H9 (cell line): ENCODE measurements at regions not wholly inside any gene's neighbourhood (a gene's known extent, or its start where the extent isn't known, plus 50 kb on each side); places are given as distances from the start of the nearest gene placed in this dataset.

Source experiments
- DNase-seq: peaks from one replicate; pipeline ENCODE4 v3.0.0-alpha.2; 2017
- H2AFZ ChIP-seq: one replicate; pipeline ENCODE4 v1.6.1; 2013; ENCODE audit warnings: mild to moderate bottlenecking, low read length, control low read depth, moderate library complexity
- H2AK5ac ChIP-seq: 2 replicates; pipeline ENCODE4 v1.6.1; 2013; ENCODE audit warnings: low read length, control low read depth, mixed read lengths; ENCODE audit not compliant: insufficient read length
- H2BK120ac ChIP-seq: one replicate; pipeline ENCODE4 v1.6.1; 2013; ENCODE audit warnings: low read depth, mild to moderate bottlenecking, low read length, control low read depth, inconsistent platforms; ENCODE audit not compliant: poor library complexity, severe bottlenecking
- H2BK12ac ChIP-seq: 2 replicates; pipeline ENCODE4 v1.6.1; 2013; ENCODE audit warnings: low read length, control low read depth, mixed read lengths, low read depth; ENCODE audit not compliant: insufficient read length
- H2BK15ac ChIP-seq: 2 replicates; pipeline ENCODE4 v1.6.1; 2013; ENCODE audit warnings: low read depth, low read length, control low read depth
- H2BK20ac ChIP-seq: one replicate; pipeline ENCODE4 v1.6.1; 2013; ENCODE audit warnings: low read depth, mild to moderate bottlenecking, low read length, control low read depth, inconsistent platforms; ENCODE audit not compliant: poor library complexity, severe bottlenecking
- H2BK5ac ChIP-seq: 2 replicates; pipeline ENCODE4 v1.6.1; 2013; ENCODE audit warnings: low read length, control low read depth, mixed read lengths; ENCODE audit not compliant: insufficient read length
- H3K14ac ChIP-seq: 2 replicates; pipeline ENCODE4 v1.6.1; 2013; ENCODE audit warnings: low read length, control low read depth; ENCODE audit not compliant: insufficient read depth
- H3K18ac ChIP-seq: 2 replicates; pipeline ENCODE4 v1.6.1; 2013; ENCODE audit warnings: low read depth, mild to moderate bottlenecking, mixed read lengths, low read length, control low read depth; ENCODE audit not compliant: insufficient read length
- H3K23ac ChIP-seq: 2 replicates; pipeline ENCODE4 v1.6.1; 2013; ENCODE audit warnings: low read length, control low read depth, mixed read lengths, low read depth; ENCODE audit not compliant: insufficient read length
- H3K23me2 ChIP-seq: 2 replicates; pipeline ENCODE4 v1.6.1; 2013; ENCODE audit warnings: low read depth, mild to moderate bottlenecking, mixed read lengths, low read length, control low read depth; ENCODE audit not compliant: insufficient read length, poor library complexity, severe bottlenecking
- H3K27ac ChIP-seq: 2 replicates; pipeline ENCODE4 v1.5.1; 2013; ENCODE audit warnings: low read length, control low read depth, mixed read lengths, low read depth; ENCODE audit not compliant: insufficient read length
- H3K27me3 ChIP-seq: 2 replicates; pipeline ENCODE4 v1.6.1; 2013; ENCODE audit warnings: low read length, control low read depth, inconsistent platforms; ENCODE audit not compliant: insufficient read depth
- H3K4ac ChIP-seq: 2 replicates; pipeline ENCODE4 v1.6.1; 2013; ENCODE audit warnings: low read depth, mild to moderate bottlenecking, control low read depth, inconsistent platforms, low read length, moderate library complexity
- H3K4me1 ChIP-seq: 2 replicates; pipeline ENCODE4 v1.6.1; 2013; ENCODE audit warnings: low read length, control low read depth, inconsistent platforms; ENCODE audit not compliant: insufficient read depth
- H3K4me2 ChIP-seq: 2 replicates; pipeline ENCODE4 v1.6.1; 2013; ENCODE audit warnings: low read length, control low read depth, mixed read lengths; ENCODE audit not compliant: insufficient read length, insufficient read depth
- H3K56ac ChIP-seq: 2 replicates; pipeline ENCODE4 v1.6.1; 2013; ENCODE audit warnings: low read depth, mild to moderate bottlenecking, mixed read lengths, low read length, control low read depth; ENCODE audit not compliant: insufficient read length
- H3K79me1 ChIP-seq: 2 replicates; pipeline ENCODE4 v1.6.1; 2013; ENCODE audit warnings: low read depth, mild to moderate bottlenecking, moderate library complexity, low read length, control low read depth, inconsistent platforms; ENCODE audit not compliant: insufficient read depth, poor library complexity, severe bottlenecking
- H3K79me2 ChIP-seq: 2 replicates; pipeline ENCODE4 v1.6.1; 2013; ENCODE audit warnings: low read length, control low read depth, inconsistent platforms; ENCODE audit not compliant: insufficient read depth
- H3K9ac ChIP-seq: 2 replicates; pipeline ENCODE4 v1.6.1; 2013; ENCODE audit warnings: low read length, control low read depth, mixed read lengths; ENCODE audit not compliant: insufficient read length; ENCODE audit errors: extremely low read depth
- H3K9me3 ChIP-seq: one replicate; pipeline ENCODE4 v1.6.1; 2013; ENCODE audit warnings: low read depth, low read length, inconsistent platforms; ENCODE audit not compliant: control insufficient read depth
- H3T11ph ChIP-seq: one replicate; pipeline ENCODE4 v1.6.1; 2013; ENCODE audit warnings: mild to moderate bottlenecking, low read length, control low read depth, inconsistent platforms
- H4K20me1 ChIP-seq: one replicate; pipeline ENCODE4 v1.6.1; 2013; ENCODE audit not compliant: control insufficient read depth, insufficient read length, insufficient read depth
- H4K5ac ChIP-seq: 2 replicates; pipeline ENCODE4 v1.6.1; 2013; ENCODE audit warnings: low read depth, mild to moderate bottlenecking, mixed read lengths, low read length, control low read depth; ENCODE audit not compliant: insufficient read length
- H4K8ac ChIP-seq: replicated peaks from 2 replicates; pipeline ENCODE4 v1.6.1; 2013; ENCODE audit warnings: low read length, control low read depth, mixed read lengths, low read depth; ENCODE audit not compliant: insufficient read length
- H4K91ac ChIP-seq: 2 replicates; pipeline ENCODE4 v1.6.1; 2013; ENCODE audit warnings: low read depth, mild to moderate bottlenecking, moderate library complexity, mixed read lengths, low read length, control low read depth; ENCODE audit not compliant: insufficient read length
- H3K27ac Mint-ChIP-seq, 3 experiments: 2 replicates in 2 of 3; 3 replicates in 1 of 3; pipeline ENCODE4 v1.8.0; 2020 to 2021; ENCODE audit warnings: mixed read lengths in 3 of 3, mild to moderate bottlenecking in 1 of 3, moderate library complexity in 1 of 3
- H3K27me3 Mint-ChIP-seq: 2 replicates; pipeline ENCODE4 v1.8.0; 2021; ENCODE audit warnings: low read depth, mild to moderate bottlenecking, moderate library complexity, mixed read lengths
- H3K36me3 Mint-ChIP-seq, 3 experiments: 2 replicates in 2 of 3; 3 replicates in 1 of 3; pipeline ENCODE4 v1.8.0; 2020 to 2021; ENCODE audit warnings: low read depth in 3 of 3, mixed read lengths in 3 of 3; ENCODE audit not compliant: insufficient read depth in 1 of 3
- H3K4me1 Mint-ChIP-seq, 2 experiments: 2 replicates each; pipeline ENCODE4 v1.8.0; 2020; ENCODE audit warnings: mixed read lengths in 2 of 2
- H3K4me3 Mint-ChIP-seq, 2 experiments: 2 replicates in 1 of 2; 3 replicates in 1 of 2; pipeline ENCODE4 v1.8.0; 2020 to 2021; ENCODE audit warnings: mild to moderate bottlenecking in 2 of 2, mixed read lengths in 2 of 2, moderate library complexity in 1 of 2
- H3K9me3 Mint-ChIP-seq, 2 experiments: 2 replicates in 1 of 2; 3 replicates in 1 of 2; pipeline ENCODE4 v1.8.0; 2020; ENCODE audit warnings: mild to moderate bottlenecking in 2 of 2, mixed read lengths in 2 of 2, moderate library complexity in 1 of 2
- WGBS: extraction: QIAGEN DNeasy Blood & Tissue Kit; methylation state at CpG from one replicate; pipeline ENCODE4 v1.1.7; 2013; ENCODE audit warnings: missing lambda C conversion rate, low lambda C conversion rate, mixed read lengths; ENCODE audit not compliant: insufficient read length; ENCODE audit errors: extremely low coverage; 5-methylcytosine and 5-hydroxymethylcytosine counted together
- TF ChIP-seq, protein P1 (sequence below): fragments of 200-600 bp; sonication (generic); conservative IDR thresholded peaks from 3 replicates; pipeline ENCODE4 v1.8.0; 2021; ENCODE audit warnings: antibody characterized with exemption, mild to moderate bottlenecking

DNA sequence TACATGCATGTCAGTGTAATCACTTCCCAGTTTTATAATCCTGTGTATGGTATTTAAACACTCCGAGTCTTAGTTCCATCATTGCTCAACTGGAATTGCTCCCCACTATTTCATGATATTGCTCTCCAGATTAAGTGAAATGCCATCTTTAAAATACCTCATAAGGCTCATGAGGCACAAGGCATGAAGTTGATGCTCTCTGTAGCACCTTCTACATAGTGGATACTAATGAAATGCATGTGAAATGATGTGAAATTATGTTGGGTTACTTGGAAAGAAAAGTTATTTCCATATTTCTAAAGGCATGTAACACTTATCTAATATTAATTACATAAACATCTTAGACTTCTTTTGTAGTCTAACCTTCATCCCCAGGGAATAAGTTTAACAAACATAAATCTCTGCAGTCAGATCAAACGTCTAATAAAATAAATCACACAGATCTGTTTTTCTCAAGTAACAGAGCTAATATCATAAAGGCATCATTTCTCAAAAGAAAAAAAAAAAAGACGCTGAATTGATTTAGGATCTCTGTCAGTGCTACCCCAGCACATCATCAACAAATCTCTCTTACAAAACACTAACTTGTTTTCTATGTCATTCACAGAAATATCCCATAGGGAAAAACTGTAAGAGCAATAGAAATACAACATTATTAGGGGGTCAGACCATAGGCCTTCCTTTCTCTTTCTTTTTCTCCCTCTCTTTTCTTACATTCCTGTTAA, 736.0 kb upstream of the LRRC4C start:
- no peaks in the 10 kb centered on the region for H3K27me3 Mint-ChIP-seq
- H3K9ac ChIP-seq, result no peak overlapping the region
- no peak overlapping the region for H2BK15ac ChIP-seq
- H4K5ac ChIP-seq, result no peak overlapping the region
- WGBS, result no CpG with 5 or more reads among the region's 3 CpGs
- H2BK12ac ChIP-seq, result no peak overlapping the region
- no peak overlapping the region for H2AFZ ChIP-seq
- no peak for DNase-seq
- TF ChIP-seq, protein P1, sequence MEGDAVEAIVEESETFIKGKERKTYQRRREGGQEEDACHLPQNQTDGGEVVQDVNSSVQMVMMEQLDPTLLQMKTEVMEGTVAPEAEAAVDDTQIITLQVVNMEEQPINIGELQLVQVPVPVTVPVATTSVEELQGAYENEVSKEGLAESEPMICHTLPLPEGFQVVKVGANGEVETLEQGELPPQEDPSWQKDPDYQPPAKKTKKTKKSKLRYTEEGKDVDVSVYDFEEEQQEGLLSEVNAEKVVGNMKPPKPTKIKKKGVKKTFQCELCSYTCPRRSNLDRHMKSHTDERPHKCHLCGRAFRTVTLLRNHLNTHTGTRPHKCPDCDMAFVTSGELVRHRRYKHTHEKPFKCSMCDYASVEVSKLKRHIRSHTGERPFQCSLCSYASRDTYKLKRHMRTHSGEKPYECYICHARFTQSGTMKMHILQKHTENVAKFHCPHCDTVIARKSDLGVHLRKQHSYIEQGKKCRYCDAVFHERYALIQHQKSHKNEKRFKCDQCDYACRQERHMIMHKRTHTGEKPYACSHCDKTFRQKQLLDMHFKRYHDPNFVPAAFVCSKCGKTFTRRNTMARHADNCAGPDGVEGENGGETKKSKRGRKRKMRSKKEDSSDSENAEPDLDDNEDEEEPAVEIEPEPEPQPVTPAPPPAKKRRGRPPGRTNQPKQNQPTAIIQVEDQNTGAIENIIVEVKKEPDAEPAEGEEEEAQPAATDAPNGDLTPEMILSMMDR, result no peak
- no peaks in the 10 kb centered on the region for H3K4me1 Mint-ChIP-seq
- H3K56ac ChIP-seq, result no peak overlapping the region
- H4K8ac ChIP-seq, result no peak overlapping the region
- H2BK5ac ChIP-seq, result no peak overlapping the region
- no peaks in the 10 kb centered on the region for H3K79me1 ChIP-seq
- H3K4me3 Mint-ChIP-seq, result no peak overlapping the region
- no peak overlapping the region for H3K18ac ChIP-seq
- H3K4me1 ChIP-seq, result no peaks in the 10 kb centered on the region
- H3K79me2 ChIP-seq, result no peaks in the 10 kb centered on the region
- H3K36me3 Mint-ChIP-seq, result no peaks in the 10 kb centered on the region
- H3K14ac ChIP-seq, result no peak overlapping the region
- H3K27ac Mint-ChIP-seq, result no peak overlapping the region
- no peak overlapping the region for H3K27ac ChIP-seq
- no peak overlapping the region for H3K4me2 ChIP-seq
- no peak overlapping the region for H3K23ac ChIP-seq
- no peak overlapping the region for H4K91ac ChIP-seq
- no peak overlapping the region for H3T11ph ChIP-seq
- H2BK120ac ChIP-seq, result no peak overlapping the region
- H3K9me3 ChIP-seq, result no peaks in the 10 kb centered on the region
- no peaks in the 10 kb centered on the region for H3K23me2 ChIP-seq
- peaks cover 0 to 7% of the 10 kb centered on the region in 2 experiments; a peak in 4 of 5 replicates for H3K9me3 Mint-ChIP-seq
- H3K27me3 ChIP-seq, result no peaks in the 10 kb centered on the region
- H2AK5ac ChIP-seq, result no peak overlapping the region
- H4K20me1 ChIP-seq, result no peaks in the 10 kb centered on the region
- H2BK20ac ChIP-seq, result no peak overlapping the region
- H3K4ac ChIP-seq, result no peak overlapping the region
